ENCODE measurements at regions not wholly inside any gene's neighbourhood (a gene's known extent, or its start where the extent isn't known, plus 50 kb on each side); places are given as distances from the start of the nearest gene placed in this dataset.

DNA sequence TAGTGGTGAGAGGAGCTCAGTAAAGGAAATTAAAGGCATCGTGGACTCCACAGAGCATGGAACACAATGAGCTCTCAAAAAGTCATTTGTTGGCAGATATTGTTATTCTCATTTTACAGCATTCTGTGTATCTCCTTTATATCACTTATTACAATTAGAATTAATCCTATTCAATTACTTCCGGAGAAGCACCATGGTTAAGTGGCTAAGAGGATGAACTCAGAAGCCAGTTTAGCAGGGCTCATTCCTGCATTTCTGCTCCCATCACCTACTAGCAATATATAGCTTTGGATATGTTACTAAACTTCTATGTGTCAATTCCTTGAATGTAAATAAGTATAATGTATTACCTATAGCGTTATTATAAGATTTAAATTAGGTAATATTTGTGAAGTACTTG, 683.3 kb downstream of the IRS1 start:
- Histone ChIP-seq H3K9ac (ENCODE audit: low read depth, low read length) (no peak overlapping the region), H3K4me1 (ENCODE audit: control insufficient read depth, insufficient read depth, low read length) (peaks cover 10% of the 10 kb centered on the region), H3K4me3 (ENCODE audit: low read depth, low read length) (no peak overlapping the region), H3K9me3 (ENCODE audit: control insufficient read depth, insufficient read depth, low read length) (no peaks in the 10 kb centered on the region), H3K27me3 (ENCODE audit: control insufficient read depth, insufficient read depth, low read length) (no peaks in the 10 kb centered on the region), H3K36me3 (ENCODE audit: control insufficient read depth, insufficient read depth, low read length) (no peaks in the 10 kb centered on the region)

DNA sequence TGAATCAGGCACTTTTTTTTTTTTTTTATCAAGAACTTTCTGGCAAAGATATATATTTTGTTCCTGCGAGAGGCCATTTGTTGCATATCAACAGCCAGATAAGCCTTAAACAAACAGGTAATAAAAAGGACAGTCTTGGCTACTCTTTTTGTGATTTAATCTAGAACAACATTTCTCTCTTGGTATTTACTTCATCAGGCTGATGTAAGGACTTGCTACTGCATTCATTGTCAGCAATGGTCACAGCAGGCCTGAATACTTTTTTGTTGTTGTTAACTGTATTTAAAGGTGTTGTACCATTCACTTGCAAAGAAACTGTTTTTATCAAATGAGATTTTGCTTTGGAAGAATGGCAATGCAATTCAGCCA, 683.8 kb downstream of the IRS1 start:
- Histone ChIP-seq H3K4me1 (ENCODE audit: control insufficient read depth, insufficient read depth, low read length) (peaks cover 10% of the 10 kb centered on the region), H3K9ac (ENCODE audit: low read depth, low read length) (no peak overlapping the region), H3K36me3 (ENCODE audit: control insufficient read depth, insufficient read depth, low read length) (no peaks in the 10 kb centered on the region), H3K4me3 (ENCODE audit: low read depth, low read length) (no peak overlapping the region), H3K9me3 (ENCODE audit: control insufficient read depth, insufficient read depth, low read length) (no peaks in the 10 kb centered on the region), H3K27me3 (ENCODE audit: control insufficient read depth, insufficient read depth, low read length) (no peaks in the 10 kb centered on the region)

DNA sequence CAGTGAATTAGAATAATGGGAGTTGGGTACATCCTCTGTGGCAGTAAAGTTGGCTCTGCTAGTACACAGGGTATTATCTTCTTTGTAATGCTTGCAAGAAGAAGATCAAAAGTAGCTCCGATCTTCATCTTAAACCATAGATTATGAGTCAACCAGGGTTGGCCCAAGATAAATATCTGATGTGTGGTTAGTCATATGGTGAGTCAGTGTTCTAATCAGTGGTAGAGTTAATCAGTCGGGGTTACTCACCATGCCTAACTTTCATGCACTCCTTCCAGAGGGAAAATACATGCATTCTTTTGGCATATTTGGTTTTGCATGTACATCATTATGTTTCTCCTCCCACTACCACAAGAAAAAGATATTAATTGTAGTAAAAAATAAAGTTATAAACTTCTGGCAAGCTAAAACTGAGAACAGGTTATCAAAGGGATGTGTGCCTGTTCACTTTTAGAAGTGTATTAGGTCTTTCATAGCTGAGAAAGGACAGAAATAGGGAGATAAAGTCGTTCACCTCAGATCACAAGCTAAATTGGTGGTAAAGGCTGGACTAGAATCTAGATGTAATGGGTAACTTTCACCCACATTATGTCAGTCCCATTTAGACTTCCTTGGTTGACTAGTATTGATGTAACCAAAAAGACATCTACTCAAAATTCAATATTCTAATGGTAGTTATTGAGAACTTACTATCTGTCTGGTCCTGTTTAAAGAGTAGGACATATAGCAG, 684.4 kb downstream of the IRS1 start:
- Histone ChIP-seq H3K4me3 (ENCODE audit: low read depth, low read length) (no peak overlapping the region), H3K9ac (ENCODE audit: low read depth, low read length) (no peak overlapping the region), H3K4me1 (ENCODE audit: control insufficient read depth, insufficient read depth, low read length) (peaks cover 10% of the 10 kb centered on the region), H3K9me3 (ENCODE audit: control insufficient read depth, insufficient read depth, low read length) (no peaks in the 10 kb centered on the region), H3K36me3 (ENCODE audit: control insufficient read depth, insufficient read depth, low read length) (no peaks in the 10 kb centered on the region), H3K27me3 (ENCODE audit: control insufficient read depth, insufficient read depth, low read length) (no peaks in the 10 kb centered on the region)

DNA sequence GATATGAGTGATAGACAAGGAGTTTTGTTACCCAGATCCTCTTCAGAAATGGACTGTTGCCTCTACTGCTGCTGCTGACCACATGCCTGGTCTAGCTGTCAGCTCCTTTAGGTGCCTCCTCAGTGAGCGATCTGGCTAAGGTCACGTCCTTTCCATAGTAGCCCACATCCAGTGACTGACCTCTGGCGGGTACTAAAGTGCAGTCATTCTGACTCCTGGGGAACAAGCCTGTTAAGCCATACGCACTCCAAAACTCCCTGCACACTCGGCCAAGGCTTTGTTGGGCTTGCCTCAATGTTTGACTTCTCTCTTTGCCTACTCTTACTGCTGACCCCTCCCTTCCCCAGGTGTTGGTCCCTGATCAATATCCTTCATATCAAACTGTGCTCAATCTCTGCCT, 685.2 kb downstream of the IRS1 start:
- Histone ChIP-seq H3K4me1 (ENCODE audit: control insufficient read depth, insufficient read depth, low read length) (peaks cover 10% of the 10 kb centered on the region), H3K4me3 (ENCODE audit: low read depth, low read length) (no peak overlapping the region), H3K27me3 (ENCODE audit: control insufficient read depth, insufficient read depth, low read length) (no peaks in the 10 kb centered on the region), H3K36me3 (ENCODE audit: control insufficient read depth, insufficient read depth, low read length) (no peaks in the 10 kb centered on the region), H3K9ac (ENCODE audit: low read depth, low read length) (no peak overlapping the region), H3K9me3 (ENCODE audit: control insufficient read depth, insufficient read depth, low read length) (no peaks in the 10 kb centered on the region)

DNA sequence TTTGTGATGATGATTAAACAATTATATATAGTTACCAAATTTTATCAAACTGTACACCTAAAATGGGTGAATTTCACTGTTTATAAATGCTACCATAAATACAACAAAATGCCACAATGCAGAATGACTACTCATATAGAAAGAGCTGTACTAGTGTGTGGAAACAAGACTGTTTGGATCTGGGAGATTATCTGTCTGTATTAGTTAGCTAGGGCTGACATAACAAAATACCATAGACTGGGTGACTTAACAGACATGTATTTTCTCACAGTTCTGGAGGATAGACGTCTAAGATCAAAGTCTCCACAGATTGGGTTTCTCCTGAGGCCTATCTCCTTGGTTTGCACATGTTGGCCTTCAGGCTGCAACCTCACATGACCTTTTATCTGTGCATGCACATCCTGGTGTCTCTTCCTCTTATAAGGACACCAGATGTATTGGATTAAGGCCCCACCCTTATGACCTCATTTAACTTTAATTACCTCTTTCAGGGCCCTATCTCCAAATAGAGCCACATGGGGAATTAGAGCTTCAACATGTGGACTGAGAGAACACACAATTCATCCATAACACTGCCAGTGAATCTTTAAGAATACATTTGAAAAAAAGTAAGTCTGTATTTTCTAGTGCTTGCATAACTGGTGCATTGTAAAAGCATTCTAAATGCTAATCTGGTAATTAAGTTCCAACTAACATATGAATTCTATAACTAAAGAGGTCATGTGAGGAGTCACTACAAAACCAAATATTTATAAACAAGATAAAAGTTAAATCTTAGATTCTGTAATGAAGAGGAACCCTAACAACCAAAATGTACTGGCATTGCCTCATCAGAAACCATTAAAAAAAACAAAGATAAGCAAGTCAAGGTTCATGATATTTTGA, 699.6 kb downstream of the NYAP2 start:
- no peak overlapping the region for H3K4me3 ChIP-seq (ENCODE audit: low read depth, low read length)
- no peaks in the 10 kb centered on the region for H3K4me1 ChIP-seq (ENCODE audit: control insufficient read depth, insufficient read depth, low read length)
- H3K9ac ChIP-seq (ENCODE audit: low read depth, low read length): no peak overlapping the region
- H3K9me3 ChIP-seq (ENCODE audit: control insufficient read depth, insufficient read depth, low read length): no peaks in the 10 kb centered on the region
- no peaks in the 10 kb centered on the region for H3K27me3 ChIP-seq (ENCODE audit: control insufficient read depth, insufficient read depth, low read length)
- H3K36me3 ChIP-seq (ENCODE audit: control insufficient read depth, insufficient read depth, low read length): no peaks in the 10 kb centered on the region

DNA sequence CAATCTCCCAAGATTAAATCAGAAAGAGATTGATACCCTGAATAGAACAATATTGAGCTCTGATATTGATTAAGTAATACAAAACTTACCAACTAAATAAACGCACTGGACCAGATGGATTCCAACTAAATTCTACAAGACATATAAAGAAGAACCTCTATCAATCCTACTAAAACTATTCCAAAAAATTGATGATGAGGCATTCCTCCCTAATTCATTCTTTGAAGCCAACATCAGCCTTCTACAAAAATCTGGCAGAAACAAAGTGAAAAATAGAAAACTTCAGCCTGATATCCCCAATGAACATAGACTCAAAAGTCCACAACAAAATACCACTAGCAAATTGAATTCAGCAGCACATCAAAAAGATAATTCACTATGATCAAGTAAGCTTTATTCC, 695.5 kb downstream of the NYAP2 start:
- Histone ChIP-seq H3K9me3 (ENCODE audit: control insufficient read depth, insufficient read depth, low read length) (no peaks in the 10 kb centered on the region), H3K36me3 (ENCODE audit: control insufficient read depth, insufficient read depth, low read length) (no peaks in the 10 kb centered on the region), H3K9ac (ENCODE audit: low read depth, low read length) (no peak overlapping the region), H3K27me3 (ENCODE audit: control insufficient read depth, insufficient read depth, low read length) (no peaks in the 10 kb centered on the region), H3K4me3 (ENCODE audit: low read depth, low read length) (no peak overlapping the region), H3K4me1 (ENCODE audit: control insufficient read depth, insufficient read depth, low read length) (no peaks in the 10 kb centered on the region)

DNA sequence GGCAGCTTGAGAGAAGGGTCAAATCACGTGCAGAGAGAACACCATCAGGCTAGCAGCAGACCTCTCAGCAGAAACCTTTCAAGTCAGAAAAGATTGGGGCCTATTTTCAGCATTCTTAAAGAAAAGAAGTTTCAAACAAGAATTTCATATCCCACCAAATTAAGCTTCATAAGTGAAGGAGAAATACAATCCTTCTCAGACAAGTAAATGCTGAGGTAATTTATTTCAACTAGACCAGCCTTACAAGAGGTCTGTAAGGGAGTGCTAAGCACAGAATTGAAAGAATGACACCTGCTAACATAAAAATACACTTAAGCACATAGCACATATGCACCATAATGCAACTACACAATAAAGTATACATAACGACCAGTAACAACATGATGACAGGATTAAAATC, 693.9 kb downstream of the NYAP2 start:
- Histone ChIP-seq H3K9ac (ENCODE audit: low read depth, low read length) (no peak overlapping the region), H3K4me3 (ENCODE audit: low read depth, low read length) (no peak overlapping the region), H3K9me3 (ENCODE audit: control insufficient read depth, insufficient read depth, low read length) (no peaks in the 10 kb centered on the region), H3K27me3 (ENCODE audit: control insufficient read depth, insufficient read depth, low read length) (no peaks in the 10 kb centered on the region), H3K4me1 (ENCODE audit: control insufficient read depth, insufficient read depth, low read length) (no peaks in the 10 kb centered on the region), H3K36me3 (ENCODE audit: control insufficient read depth, insufficient read depth, low read length) (no peaks in the 10 kb centered on the region)

DNA sequence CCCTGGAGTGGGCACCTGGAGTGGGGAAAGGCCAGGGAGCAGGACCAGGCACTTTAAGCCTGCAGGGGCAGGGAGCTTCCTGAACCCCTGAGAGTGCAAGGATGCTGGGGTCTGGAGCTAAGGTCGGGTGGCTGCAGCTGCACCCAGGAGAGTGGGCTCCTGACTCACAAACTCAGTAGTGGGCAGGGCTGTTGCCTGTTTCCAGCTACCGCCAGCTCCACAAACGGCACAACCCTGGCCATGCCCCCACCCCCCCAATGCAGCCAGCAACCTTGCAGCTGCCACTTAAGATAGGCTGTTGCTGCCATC, 688.8 kb downstream of the NYAP2 start:
- Histone ChIP-seq H3K9me3 (ENCODE audit: control insufficient read depth, insufficient read depth, low read length) (no peaks in the 10 kb centered on the region), H3K4me1 (ENCODE audit: control insufficient read depth, insufficient read depth, low read length) (no peaks in the 10 kb centered on the region), H3K27me3 (ENCODE audit: control insufficient read depth, insufficient read depth, low read length) (no peaks in the 10 kb centered on the region), H3K4me3 (ENCODE audit: low read depth, low read length) (no peak overlapping the region), H3K36me3 (ENCODE audit: control insufficient read depth, insufficient read depth, low read length) (no peaks in the 10 kb centered on the region), H3K9ac (ENCODE audit: low read depth, low read length) (no peak overlapping the region)

DNA sequence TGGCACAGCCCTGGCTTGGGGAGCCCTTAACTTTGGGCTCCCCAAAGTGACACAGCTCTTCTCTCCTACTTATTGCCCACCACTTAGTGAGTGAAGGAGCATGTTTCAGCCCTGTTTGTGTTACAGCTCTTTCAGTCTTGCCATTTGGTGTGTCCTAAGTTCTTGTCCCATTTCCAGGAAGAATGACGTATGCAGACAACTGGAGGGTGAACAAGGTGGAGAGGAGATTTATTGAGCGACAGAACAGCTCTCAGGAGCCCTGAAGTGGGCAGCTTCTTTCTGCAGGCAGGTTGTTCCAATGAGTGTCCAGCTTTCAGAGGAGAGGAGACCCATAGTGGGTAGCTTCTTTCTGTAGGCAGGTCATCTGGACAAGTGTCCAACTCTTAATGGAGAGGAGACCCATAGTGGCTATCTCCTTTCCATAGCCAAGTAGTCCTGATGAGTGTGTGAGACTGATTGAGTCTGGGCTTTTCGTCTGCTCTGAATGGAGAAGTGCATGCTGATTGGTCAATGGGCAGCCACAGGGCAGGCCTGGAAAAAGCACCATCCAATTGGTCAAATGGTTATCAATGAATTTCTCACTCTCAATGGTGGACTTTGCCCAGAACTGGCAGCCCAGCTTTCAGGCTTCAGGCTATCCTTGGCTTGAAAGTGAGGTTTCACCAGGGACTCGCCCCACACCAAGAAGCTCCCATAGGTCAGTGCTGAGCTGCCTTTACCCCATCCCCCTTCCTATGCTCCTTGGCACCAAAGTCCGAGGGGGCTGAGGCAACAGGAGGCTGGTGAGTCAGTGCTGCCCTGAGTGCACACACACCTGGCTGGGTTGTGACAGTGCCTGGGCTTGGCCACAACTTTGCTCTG, 688.2 kb downstream of the NYAP2 start:
- no peak overlapping the region for H3K4me3 ChIP-seq (ENCODE audit: low read depth, low read length)
- H3K4me1 ChIP-seq (ENCODE audit: control insufficient read depth, insufficient read depth, low read length): no peaks in the 10 kb centered on the region
- no peaks in the 10 kb centered on the region for H3K9me3 ChIP-seq (ENCODE audit: control insufficient read depth, insufficient read depth, low read length)
- no peak overlapping the region for H3K9ac ChIP-seq (ENCODE audit: low read depth, low read length)
- H3K27me3 ChIP-seq (ENCODE audit: control insufficient read depth, insufficient read depth, low read length): no peaks in the 10 kb centered on the region
- H3K36me3 ChIP-seq (ENCODE audit: control insufficient read depth, insufficient read depth, low read length): no peaks in the 10 kb centered on the region

DNA sequence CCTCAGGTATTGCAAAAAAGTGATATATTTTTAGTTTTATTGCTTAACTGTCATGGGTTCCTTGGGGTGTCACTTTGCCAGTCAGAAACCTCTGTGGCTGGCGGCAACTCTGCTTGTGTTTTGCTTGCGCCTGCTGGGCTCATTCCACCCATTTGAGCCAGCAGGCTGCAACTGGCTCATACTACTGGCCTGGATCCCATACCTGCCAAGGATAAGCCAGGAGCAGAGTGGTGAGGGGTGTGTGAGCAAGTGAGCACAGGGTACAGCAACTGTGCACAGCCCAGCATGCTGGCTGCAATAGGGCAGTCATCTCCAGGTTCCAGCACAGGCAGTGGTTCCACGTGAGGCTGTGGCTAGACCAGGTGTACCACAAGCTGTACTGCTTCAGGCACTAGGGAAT, 687.5 kb downstream of the NYAP2 start:
- Histone ChIP-seq H3K4me3 (ENCODE audit: low read depth, low read length) (no peak overlapping the region), H3K36me3 (ENCODE audit: control insufficient read depth, insufficient read depth, low read length) (no peaks in the 10 kb centered on the region), H3K4me1 (ENCODE audit: control insufficient read depth, insufficient read depth, low read length) (no peaks in the 10 kb centered on the region), H3K9ac (ENCODE audit: low read depth, low read length) (no peak overlapping the region), H3K27me3 (ENCODE audit: control insufficient read depth, insufficient read depth, low read length) (no peaks in the 10 kb centered on the region), H3K9me3 (ENCODE audit: control insufficient read depth, insufficient read depth, low read length) (no peaks in the 10 kb centered on the region)

DNA sequence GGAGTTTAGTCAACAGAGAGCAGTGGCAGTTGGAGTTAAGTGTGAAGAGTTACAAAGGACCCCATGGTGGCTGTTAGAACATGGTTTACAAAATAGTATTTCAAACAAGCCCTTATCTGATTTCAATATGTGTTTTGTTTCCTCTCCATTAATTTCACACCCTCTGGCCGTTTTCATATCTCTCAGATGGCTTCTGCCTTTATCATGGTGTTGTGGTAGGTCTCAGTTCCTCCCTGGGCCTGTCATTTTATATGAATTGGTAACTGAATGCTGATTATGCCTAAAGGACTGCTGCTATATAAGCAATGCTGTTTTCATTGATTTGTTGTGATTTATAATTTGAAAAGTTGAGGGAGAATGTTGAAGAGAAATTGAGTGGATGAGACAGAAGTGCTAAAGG, 686.7 kb downstream of the NYAP2 start:
- Histone ChIP-seq H3K9me3 (ENCODE audit: control insufficient read depth, insufficient read depth, low read length) (no peaks in the 10 kb centered on the region), H3K4me1 (ENCODE audit: control insufficient read depth, insufficient read depth, low read length) (no peaks in the 10 kb centered on the region), H3K36me3 (ENCODE audit: control insufficient read depth, insufficient read depth, low read length) (no peaks in the 10 kb centered on the region), H3K4me3 (ENCODE audit: low read depth, low read length) (no peak overlapping the region), H3K27me3 (ENCODE audit: control insufficient read depth, insufficient read depth, low read length) (no peaks in the 10 kb centered on the region), H3K9ac (ENCODE audit: low read depth, low read length) (no peak overlapping the region)

Measured in iPS-15b (cell line).